ENCODE measurements at regions not wholly inside any gene's neighbourhood (a gene's known extent, or its start where the extent isn't known, plus 50 kb on each side); places are given as distances from the start of the nearest gene placed in this dataset.

DNA sequence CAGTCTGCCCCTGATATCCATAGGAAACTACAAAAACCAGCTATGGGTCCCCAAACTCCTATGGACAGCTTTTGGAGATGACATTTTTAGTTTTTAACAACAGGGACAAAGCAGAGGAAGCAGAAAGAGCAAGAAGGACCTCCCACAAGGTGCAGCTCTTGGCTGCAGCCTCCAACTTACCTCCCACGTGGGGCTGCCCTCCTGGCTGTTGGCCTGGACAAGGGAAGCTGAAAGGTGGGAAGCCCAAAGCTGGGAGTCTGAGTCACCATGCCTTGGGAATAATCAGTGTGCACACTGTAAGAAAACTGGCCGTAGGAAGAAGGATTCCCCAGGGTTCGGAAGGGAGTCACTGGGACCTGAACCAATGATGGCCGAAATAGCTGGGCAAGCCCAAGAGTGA lies 51.8 kb upstream of the PAX1 start:
- no peak for DNase-seq (ENCODE audit: low spot score)

DNA sequence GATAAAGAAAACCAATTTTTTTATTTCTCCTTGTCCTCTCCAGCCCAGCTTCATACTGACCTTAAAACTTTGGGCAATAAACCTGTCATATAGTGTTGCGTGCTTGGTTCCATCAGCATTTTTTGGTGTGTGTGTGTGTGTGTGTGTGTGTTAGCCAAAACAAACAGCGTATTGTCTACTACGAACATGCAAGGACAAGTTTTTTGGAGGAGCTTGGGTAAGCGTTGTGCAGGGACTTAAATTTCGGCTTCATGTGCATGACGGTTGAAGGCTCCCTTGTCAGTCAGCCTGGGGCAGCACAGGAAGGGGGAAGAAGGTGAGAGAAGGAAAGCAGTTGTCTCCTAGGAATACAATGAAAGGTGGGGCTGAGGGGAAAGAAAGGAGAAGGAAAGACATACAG lies 62.0 kb upstream of the PAX1 start:
- no peak for DNase-seq (ENCODE audit: low spot score)

DNA sequence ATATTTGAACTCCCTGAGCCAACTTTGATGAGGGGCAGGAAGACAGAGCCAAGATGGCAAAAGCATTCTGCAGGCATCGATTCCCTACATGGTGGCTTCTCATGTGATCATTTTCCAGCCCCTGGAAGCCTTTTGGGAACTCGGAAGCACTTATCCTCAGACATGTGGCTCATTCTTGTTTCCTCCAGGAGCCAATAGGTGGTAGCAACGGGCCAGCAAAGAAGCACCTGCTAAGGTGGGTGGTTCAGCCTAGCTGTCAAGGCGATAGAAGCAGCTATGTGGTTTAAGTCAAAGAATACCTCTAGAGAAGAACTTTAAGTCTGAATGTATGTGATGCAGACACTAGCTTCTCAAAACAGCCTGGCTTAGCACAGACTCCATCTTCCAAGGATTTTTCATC lies 64.9 kb upstream of the PAX1 start:
- DNase-seq (ENCODE audit: low spot score), result peak; percentile 58

DNA sequence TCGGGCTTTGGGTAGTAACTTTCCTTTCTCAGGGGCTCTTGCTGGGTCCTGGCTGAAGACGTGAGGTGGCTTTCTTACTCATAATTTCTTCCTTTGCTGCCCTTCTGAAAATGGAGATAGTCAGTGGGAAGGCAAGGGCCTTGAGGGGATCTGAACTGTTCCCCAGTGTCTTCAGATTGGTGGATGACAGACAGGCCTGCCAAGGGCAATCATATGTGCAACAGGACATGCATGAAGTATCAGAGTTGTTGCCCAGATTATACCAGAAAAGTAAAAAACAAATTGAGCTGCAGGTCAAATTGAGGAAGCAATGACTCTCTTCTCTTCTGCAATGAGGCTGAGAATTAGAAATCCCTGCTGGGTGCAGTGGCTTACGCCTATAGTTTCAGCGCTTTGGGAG lies 71.6 kb upstream of the PAX1 start:
- no peak for DNase-seq (ENCODE audit: low spot score)

GRCh38 chr20:21632735-21633053 lies 72.8 kb upstream of the PAX1 start:
- no peak for DNase-seq (ENCODE audit: low spot score)

GRCh38 chr20:21632031-21632734 lies 73.3 kb upstream of the PAX1 start:
- DNase-seq (ENCODE audit: low spot score), result no peak

GRCh38 chr20:21628800-21629199 lies 76.7 kb upstream of the PAX1 start:
- no peak for DNase-seq (ENCODE audit: low spot score)

GRCh38 chr20:21623781-21624094 lies 81.7 kb upstream of the PAX1 start:
- DNase-seq (ENCODE audit: low spot score), result no peak

GRCh38 chr20:21623074-21623780 lies 82.2 kb upstream of the PAX1 start:
- DNase-seq (ENCODE audit: low spot score), result no peak

DNA sequence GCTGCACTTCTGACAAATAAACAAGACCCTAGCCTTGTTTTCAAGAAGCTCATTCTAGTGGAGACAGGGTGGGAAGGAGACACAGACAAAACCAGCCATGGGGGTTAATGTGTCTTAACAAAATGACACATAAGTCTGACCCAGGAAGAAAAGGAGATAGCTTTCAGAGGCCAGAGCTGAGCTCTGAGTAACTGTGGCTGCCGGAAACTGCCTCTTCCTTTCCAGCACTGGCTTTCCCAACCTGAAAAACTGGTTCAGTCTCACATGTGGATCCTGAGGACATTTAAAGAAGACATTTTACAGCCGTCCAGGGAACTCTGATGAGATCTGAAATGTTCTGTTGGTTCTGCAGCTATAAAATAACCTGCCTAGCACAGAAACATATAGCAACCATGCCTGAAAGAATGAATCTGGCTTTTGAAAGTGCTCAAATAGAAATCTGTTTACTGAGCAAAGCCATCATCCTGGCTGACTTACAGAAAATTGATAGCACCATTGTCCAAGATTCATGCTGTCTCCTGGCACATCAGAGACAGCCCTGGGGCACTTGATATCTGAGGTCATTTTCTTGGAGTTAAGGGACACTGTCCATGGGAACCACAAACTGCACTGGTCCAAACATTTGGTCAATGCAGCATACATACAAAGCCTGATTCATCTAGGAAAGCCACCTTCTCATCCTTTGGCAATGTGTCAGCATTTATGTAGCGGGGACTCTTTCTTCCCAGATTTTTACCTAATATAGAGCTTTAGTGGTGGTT lies 83.2 kb upstream of the PAX1 start:
- DNase-seq (ENCODE audit: low spot score), result peak; percentile 77

DNA sequence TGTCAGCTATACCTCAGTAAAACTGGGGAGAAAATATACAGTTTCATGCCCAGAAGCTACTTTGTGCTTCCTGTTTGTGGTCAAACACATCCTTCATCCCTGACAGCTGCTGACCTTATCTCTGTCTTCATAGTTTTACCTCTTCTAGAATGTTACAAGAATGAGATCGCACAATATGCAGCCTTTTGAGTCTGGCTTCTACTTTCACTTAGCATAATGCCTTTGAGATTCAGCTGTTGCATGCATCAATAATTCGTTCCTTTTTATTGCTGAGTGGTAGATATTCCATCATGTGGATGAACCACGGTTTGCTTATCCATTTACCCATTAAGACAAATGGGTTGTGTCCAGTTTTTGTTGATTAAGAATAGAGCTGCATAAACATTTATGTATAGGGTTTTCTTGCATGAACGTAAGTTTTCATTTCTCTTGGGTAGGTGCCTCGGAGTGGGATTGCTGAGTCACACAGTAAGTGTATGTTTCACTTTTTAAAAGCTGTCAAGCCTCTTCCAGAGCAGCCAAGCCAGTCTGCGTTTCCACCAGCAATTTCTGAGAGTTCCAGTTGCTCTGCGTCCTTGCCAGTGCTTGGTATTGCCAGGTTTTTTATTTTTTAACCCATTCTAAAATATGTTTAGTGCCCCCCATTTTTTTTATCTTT lies 86.6 kb upstream of the PAX1 start:
- no peak for DNase-seq (ENCODE audit: low spot score)

GRCh38 chr20:21615617-21616080 lies 89.8 kb upstream of the PAX1 start:
- DNase-seq (ENCODE audit: low spot score), result peak; percentile 89

GRCh38 chr20:21614980-21615379 lies 90.5 kb upstream of the PAX1 start:
- peak; percentile 23 for DNase-seq (ENCODE audit: low spot score)

GRCh38 chr20:21613512-21613911 lies 92.0 kb upstream of the PAX1 start:
- DNase-seq (ENCODE audit: low spot score), result peak; percentile 97

- no peak for DNase-seq (ENCODE audit: low spot score)
These were observed 95.5 kb upstream of the PAX1 start for GRCh38 chr20:21609981-21610380.

- DNase-seq (ENCODE audit: low spot score), result peak; percentile 59
These were observed 95.4 kb upstream of the NKX2-2 start for GRCh38 chr20:21609221-21609620.

GRCh38 chr20:21608777-21609176 lies 94.9 kb upstream of the NKX2-2 start:
- no peak for DNase-seq (ENCODE audit: low spot score)

GRCh38 chr20:21607971-21608725 lies 94.3 kb upstream of the NKX2-2 start:
- DNase-seq (ENCODE audit: low spot score), result peak; percentile 95

DNA sequence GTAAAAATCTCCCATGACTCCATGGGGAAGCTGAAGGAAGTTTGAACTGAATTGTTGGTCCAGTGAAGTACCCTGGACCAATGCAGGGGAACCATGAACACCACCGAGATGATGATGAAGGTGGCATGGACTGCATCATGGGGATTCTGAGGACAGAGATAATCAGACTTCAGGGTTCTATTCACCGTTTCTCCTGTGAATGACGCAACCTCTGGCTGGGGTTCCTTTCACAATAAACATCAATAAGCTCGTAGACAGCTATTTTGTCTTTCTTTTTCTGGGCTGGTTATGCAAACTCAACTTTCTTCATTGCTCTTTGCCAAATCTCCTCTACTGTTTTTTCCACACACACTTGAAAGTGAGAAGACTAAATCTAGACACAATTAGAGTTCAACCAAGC lies 87.9 kb upstream of the NKX2-2 start:
- no peak for DNase-seq (ENCODE audit: low spot score)

DNA sequence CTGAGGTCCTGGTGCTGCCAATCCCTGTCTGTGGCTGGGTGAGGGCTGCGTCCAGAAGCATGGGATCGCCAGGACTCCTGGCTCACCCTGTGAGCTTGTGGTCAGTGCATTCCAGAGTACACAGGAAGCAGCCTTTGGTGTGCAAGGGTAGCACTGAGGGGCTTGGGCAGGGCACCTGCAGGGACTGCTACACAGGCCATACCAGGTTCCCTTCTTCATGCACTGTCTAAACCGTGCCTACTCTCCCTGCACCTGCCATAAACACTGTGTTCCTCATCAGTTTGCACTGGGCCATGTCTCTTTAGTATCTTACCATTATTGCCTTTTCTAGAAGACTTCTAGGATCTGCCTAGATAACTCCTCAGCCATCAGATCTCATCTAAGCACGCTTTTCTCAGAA lies 72.8 kb upstream of the NKX2-2 start:
- no peak for DNase-seq (ENCODE audit: low spot score)

DNA sequence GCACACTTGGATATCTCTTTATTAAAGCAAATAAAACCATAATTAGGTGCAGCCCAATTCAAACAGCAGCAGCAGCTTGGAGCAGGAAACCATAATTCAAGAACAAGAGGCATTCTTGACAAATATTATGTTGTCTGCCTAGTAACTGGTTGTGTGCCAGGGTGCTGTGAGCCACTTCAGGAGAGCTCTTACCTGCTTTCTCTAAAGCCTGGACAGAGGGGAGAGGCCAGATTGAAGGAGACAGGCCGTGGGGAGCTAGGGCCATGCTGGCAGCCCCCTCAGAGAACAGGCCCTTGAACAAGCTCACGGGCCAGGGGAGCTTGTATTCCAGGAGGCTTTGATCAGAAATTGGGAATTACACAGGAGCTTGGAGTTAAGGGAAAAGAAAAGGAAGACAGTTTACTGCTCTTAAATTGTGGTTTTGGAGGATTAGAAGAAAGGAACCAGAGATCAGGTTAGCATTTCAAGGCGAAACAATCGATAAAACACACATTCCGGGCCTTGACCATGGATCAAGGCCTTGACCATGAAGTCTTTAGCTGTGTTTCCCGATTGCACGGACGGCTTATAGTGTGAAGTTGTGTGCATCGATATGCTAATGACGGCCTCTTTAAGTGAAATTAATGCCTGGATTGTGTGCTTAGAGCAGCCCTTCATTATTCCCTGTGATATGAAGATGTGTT lies 69.8 kb upstream of the NKX2-2 start:
- no peak for DNase-seq (ENCODE audit: low spot score)

All from HT-29 (cell line).